ENCODE measurements at regions not wholly inside any gene's neighbourhood (a gene's known extent, or its start where the extent isn't known, plus 50 kb on each side); places are given as distances from the start of the nearest gene placed in this dataset.

GRCh38 chr19:23509686-23510450 is 114.6 kb upstream of the ZNF91 start:
- Histone ChIP-seq H3K4me2 (ENCODE audit: control insufficient read depth, extremely low read depth, insufficient read depth, low read depth, low read length) (no peak overlapping the region), H3K27ac (ENCODE audit: control insufficient read depth, insufficient read depth, low read length) (no peak overlapping the region), H3K9ac (ENCODE audit: control insufficient read depth, extremely low read depth, insufficient read depth, low read length) (no peak overlapping the region), H3K4me1 (ENCODE audit: control insufficient read depth, extremely low read depth, insufficient read depth, low read length) (no peaks in the 10 kb centered on the region), H4K20me1 (ENCODE audit: control insufficient read depth, extremely low read depth, insufficient read depth, low read length) (no peaks in the 10 kb centered on the region), H3K9me1 (ENCODE audit: control insufficient read depth, extremely low read depth, insufficient read depth, low read length) (no peaks in the 10 kb centered on the region), H3K27me3 (ENCODE audit: control insufficient read depth, extremely low read depth, insufficient read depth, low read length) (no peaks in the 10 kb centered on the region), H3K9me3 (ENCODE audit: control insufficient read depth, low read depth, low read length) (no peaks in the 10 kb centered on the region), H3K36me3 (ENCODE audit: control insufficient read depth in 2 of 2, extremely low read depth in 1 of 2, insufficient read depth in 2 of 2, low read length in 2 of 2) (no peaks in the 10 kb centered on the region), H2AFZ (ENCODE audit: control insufficient read depth, low read length) (no peak overlapping the region), H3K79me2 (ENCODE audit: control insufficient read depth, insufficient read depth, low read length) (no peaks in the 10 kb centered on the region), H3K4me3 (ENCODE audit: control insufficient read depth in 2 of 3, extremely low read depth in 1 of 3, insufficient read depth in 2 of 3, low read depth in 1 of 3, low read length in 3 of 3) (no peak overlapping the region)
- DNase-seq (ENCODE audit: low read depth, low spot score) (peak; percentile 90), FAIRE-seq (peak; percentile 79)
- dilution Hi-C loops (cut with MboI; ENCODE audit: extremely low pct_ligation_motif_present, low sequenced_read_pairs) = no loop called here
- TF ChIP-seq EZH2 (IDR thresholded peaks at IDR 0.05; ENCODE audit: low read length) = no peak
- TF ChIP-seq, protein P1, sequence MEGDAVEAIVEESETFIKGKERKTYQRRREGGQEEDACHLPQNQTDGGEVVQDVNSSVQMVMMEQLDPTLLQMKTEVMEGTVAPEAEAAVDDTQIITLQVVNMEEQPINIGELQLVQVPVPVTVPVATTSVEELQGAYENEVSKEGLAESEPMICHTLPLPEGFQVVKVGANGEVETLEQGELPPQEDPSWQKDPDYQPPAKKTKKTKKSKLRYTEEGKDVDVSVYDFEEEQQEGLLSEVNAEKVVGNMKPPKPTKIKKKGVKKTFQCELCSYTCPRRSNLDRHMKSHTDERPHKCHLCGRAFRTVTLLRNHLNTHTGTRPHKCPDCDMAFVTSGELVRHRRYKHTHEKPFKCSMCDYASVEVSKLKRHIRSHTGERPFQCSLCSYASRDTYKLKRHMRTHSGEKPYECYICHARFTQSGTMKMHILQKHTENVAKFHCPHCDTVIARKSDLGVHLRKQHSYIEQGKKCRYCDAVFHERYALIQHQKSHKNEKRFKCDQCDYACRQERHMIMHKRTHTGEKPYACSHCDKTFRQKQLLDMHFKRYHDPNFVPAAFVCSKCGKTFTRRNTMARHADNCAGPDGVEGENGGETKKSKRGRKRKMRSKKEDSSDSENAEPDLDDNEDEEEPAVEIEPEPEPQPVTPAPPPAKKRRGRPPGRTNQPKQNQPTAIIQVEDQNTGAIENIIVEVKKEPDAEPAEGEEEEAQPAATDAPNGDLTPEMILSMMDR (optimal IDR thresholded peaks at IDR 0.05 in 1 of 3, IDR thresholded peaks at IDR 0.05 in 1 of 3, conservative IDR thresholded peaks at IDR 0.05 in 1 of 3; ENCODE audit: extremely low read depth in 1 of 3, insufficient read depth in 2 of 3, low read length in 3 of 3) = no peak

- TF ChIP-seq, protein P1 (optimal IDR thresholded peaks at IDR 0.05 in 1 of 3, IDR thresholded peaks at IDR 0.05 in 1 of 3, conservative IDR thresholded peaks at IDR 0.05 in 1 of 3; ENCODE audit: extremely low read depth in 1 of 3, insufficient read depth in 2 of 3, low read length in 3 of 3) = no peak
- no peak for TF ChIP-seq EZH2 (IDR thresholded peaks at IDR 0.05; ENCODE audit: low read length)
- Histone ChIP-seq H3K4me1 (ENCODE audit: control insufficient read depth, extremely low read depth, insufficient read depth, low read length) (no peaks in the 10 kb centered on the region), H3K9me3 (ENCODE audit: control insufficient read depth, low read depth, low read length) (no peaks in the 10 kb centered on the region), H3K9me1 (ENCODE audit: control insufficient read depth, extremely low read depth, insufficient read depth, low read length) (no peaks in the 10 kb centered on the region), H3K79me2 (ENCODE audit: control insufficient read depth, insufficient read depth, low read length) (no peaks in the 10 kb centered on the region), H3K27me3 (ENCODE audit: control insufficient read depth, extremely low read depth, insufficient read depth, low read length) (no peaks in the 10 kb centered on the region), H4K20me1 (ENCODE audit: control insufficient read depth, extremely low read depth, insufficient read depth, low read length) (no peaks in the 10 kb centered on the region), H3K9ac (ENCODE audit: control insufficient read depth, extremely low read depth, insufficient read depth, low read length) (no peak overlapping the region), H3K27ac (ENCODE audit: control insufficient read depth, insufficient read depth, low read length) (no peak overlapping the region), H2AFZ (ENCODE audit: control insufficient read depth, low read length) (no peak overlapping the region), H3K4me2 (ENCODE audit: control insufficient read depth, extremely low read depth, insufficient read depth, low read depth, low read length) (no peak overlapping the region), H3K36me3 (ENCODE audit: control insufficient read depth in 2 of 2, extremely low read depth in 1 of 2, insufficient read depth in 2 of 2, low read length in 2 of 2) (no peaks in the 10 kb centered on the region), H3K4me3 (ENCODE audit: control insufficient read depth in 2 of 3, extremely low read depth in 1 of 3, insufficient read depth in 2 of 3, low read depth in 1 of 3, low read length in 3 of 3) (no peak overlapping the region)
- dilution Hi-C loops (cut with MboI; ENCODE audit: extremely low pct_ligation_motif_present, low sequenced_read_pairs) = no loop called here
- FAIRE-seq = no peak
- no peak for DNase-seq (ENCODE audit: low read depth, low spot score)
Observed at GRCh38 chr19:23507446-23507845, 112.2 kb upstream of the ZNF91 start.

Measured in keratinocyte (primary cell).